Esophagus squamous epithelium (tissue), 4 donors: ENCODE measurements at regions not wholly inside any gene's neighbourhood (a gene's known extent, or its start where the extent isn't known, plus 50 kb on each side); places are given as distances from the start of the nearest gene placed in this dataset.

Source experiments
- POLR2A ChIP-seq, 4 donors: fragments of 450-650 bp; IDR thresholded peaks; one replicate each; pipeline ENCODE4 v1.6.1; 2017; ENCODE audit warnings: antibody characterized with exemption in 4 of 4, mild to moderate bottlenecking in 4 of 4, moderate library complexity in 3 of 4
- TF ChIP-seq, protein P1 (sequence below), 6 experiments: fragments of 450-650 bp in 4 of 6; fragments of 200-600 bp in 2 of 6; sonication (generic) in 2 of 6; IDR thresholded peaks; one replicate each; pipeline ENCODE4 v1.5.1; 2016 to 2019; ENCODE audit warnings: antibody characterized with exemption in 6 of 6, mild to moderate bottlenecking in 4 of 6, moderate library complexity in 4 of 6

DNA sequence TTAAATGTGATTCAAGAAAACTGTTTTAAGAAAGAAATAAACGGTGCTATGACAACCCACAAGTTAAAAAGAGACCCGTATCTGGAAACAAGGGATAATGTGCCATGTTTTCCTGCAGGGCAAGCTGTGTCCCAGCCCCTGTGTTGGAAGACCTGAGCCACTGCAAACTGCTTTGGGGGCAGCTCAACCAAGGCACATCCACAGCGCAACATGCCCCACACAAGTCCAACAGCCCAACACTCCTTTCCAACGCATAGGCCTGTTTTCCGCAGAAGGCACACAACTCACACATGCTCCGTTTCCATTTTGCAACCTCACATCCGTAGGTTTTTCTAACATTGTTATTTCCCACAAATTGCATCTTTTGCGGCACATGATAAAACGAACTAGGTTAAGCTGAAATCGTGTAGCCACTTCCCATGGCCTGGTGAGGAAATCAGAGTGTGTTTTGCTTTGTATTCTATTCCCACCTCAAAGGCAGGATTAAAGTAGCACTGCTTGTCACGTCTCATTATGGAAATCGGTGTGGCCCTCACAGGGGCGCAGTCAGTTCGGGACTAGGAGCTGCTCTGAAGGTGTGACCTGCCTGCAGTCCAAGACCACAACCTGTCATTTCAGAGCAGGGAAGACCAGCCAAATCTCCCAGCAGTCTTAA is 50.5 kb upstream of the ZNF516 start:
- TF ChIP-seq, protein P1, sequence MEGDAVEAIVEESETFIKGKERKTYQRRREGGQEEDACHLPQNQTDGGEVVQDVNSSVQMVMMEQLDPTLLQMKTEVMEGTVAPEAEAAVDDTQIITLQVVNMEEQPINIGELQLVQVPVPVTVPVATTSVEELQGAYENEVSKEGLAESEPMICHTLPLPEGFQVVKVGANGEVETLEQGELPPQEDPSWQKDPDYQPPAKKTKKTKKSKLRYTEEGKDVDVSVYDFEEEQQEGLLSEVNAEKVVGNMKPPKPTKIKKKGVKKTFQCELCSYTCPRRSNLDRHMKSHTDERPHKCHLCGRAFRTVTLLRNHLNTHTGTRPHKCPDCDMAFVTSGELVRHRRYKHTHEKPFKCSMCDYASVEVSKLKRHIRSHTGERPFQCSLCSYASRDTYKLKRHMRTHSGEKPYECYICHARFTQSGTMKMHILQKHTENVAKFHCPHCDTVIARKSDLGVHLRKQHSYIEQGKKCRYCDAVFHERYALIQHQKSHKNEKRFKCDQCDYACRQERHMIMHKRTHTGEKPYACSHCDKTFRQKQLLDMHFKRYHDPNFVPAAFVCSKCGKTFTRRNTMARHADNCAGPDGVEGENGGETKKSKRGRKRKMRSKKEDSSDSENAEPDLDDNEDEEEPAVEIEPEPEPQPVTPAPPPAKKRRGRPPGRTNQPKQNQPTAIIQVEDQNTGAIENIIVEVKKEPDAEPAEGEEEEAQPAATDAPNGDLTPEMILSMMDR (IDR thresholded peaks at IDR 0.05), result no peak
- no peak for TF ChIP-seq POLR2A (IDR thresholded peaks at IDR 0.05)
